ENCODE measurements at regions not wholly inside any gene's neighbourhood (a gene's known extent, or its start where the extent isn't known, plus 50 kb on each side); places are given as distances from the start of the nearest gene placed in this dataset.
"Not testable (repeated sequence)": the region's sequence is repeated elsewhere in the genome, so short reads cannot be mapped to it uniquely, and the experiment has no call there.

DNA sequence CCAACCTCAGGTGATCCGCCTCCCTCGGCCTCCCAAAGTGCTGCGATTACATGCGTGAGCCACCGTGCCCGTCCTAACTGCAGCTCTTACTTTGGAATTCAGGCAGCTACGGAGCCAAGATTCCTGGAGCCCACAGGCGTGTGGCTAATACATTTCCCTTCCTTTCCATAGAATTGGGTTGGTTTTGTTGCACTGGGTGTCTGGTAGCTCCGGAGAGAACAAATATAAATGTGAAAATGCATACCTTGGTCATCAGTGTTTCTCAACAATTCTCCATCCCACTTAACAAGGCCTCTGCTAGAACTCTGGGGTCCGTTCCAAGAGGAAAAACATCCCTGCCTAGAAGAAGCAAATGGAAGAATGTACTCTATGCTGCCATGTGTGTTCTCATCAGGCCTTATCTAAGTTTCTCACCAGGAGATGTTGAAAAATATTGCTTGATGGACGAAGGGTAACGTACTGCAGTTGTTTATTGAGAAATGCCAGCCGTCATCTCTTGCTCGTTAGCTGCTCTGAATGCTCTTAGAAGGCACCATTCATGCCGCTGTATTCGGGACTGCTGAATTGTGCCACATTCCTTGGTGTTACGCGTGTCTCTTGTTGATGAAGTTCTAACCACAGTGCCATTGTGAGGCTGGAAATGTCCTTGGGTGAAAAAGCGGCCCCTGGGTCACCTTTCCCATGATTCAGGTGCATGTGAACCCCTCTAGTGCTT, 50.5 kb upstream of the CD99 start:
- Mint-ChIP-seq H3K9me3 (ENCODE audit: low read depth) (no peaks in the 10 kb centered on the region), H3K4me1 (ENCODE audit: low read depth) (peaks cover 3% of the 10 kb centered on the region), H3K4me3 (no peak overlapping the region), H3K27ac (no peak overlapping the region), H3K27me3 (no peaks in the 10 kb centered on the region), H3K36me3 (peaks cover 32% of the 10 kb centered on the region)

GRCh38 chrX:2638279-2638678, 52.8 kb upstream of the CD99 start:
- Mint-ChIP-seq H3K4me3 (no peak overlapping the region), H3K36me3 (peaks cover 33% of the 10 kb centered on the region), H3K27ac (no peak overlapping the region), H3K4me1 (ENCODE audit: low read depth) (peaks cover 3% of the 10 kb centered on the region), H3K9me3 (ENCODE audit: low read depth) (no peaks in the 10 kb centered on the region), H3K27me3 (no peaks in the 10 kb centered on the region)

- peaks cover 18% of the 10 kb centered on the region for H3K4me1 Mint-ChIP-seq (ENCODE audit: low read depth)
- no peaks in the 10 kb centered on the region for H3K27me3 Mint-ChIP-seq
- peaks cover 14% of the 10 kb centered on the region for H3K9me3 Mint-ChIP-seq (ENCODE audit: low read depth)
- H3K27ac Mint-ChIP-seq = no peak overlapping the region
- no peak overlapping the region for H3K4me3 Mint-ChIP-seq
- peaks cover 45% of the 10 kb centered on the region for H3K36me3 Mint-ChIP-seq
These were observed 55.8 kb upstream of the CD99 start for GRCh38 chrX:2635342-2635741.

DNA sequence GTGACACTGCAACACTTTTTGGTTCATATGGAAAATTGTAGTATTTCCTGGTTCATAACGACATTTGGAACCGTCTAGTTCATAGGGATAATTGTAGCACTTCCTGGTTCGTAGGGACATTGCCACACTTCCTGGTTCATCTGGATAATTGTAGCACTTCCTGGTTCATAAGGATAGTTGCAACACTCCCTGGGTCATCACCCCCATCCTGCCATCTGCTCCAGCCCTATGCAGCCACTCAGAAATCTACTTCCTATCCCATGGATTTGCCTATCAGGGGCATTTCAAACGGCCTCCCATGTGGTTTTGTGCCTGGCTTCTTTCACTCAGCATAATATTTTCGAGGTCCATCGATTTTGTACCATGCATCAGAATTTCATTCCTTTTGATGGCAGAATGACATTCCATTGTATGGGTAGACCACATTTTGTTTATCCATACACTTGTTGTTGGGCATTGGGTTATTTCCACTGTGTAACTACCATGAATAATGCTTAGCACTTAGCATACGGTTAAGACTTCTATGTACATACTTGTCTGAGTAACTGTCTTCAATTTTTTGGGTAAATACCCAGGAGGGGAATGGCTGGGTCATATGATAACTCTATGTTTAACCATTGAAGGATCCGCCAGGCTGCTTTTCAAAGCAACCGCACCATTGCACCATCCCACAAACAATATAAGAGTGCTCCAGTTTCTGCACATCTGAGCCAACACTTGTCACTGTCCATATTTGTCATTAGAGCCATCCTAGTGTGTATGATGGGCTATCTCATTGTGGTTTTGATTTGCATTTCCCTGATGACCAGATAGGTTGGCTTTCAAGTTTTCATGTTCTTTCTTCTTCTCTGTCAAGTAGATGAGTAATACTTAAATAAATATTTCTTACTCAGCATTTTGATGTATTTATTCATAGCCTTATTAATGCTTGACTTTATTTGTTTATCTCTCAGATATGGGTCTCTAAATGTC, 58.3 kb upstream of the CD99 start:
- Mint-ChIP-seq H3K27ac (no peak overlapping the region), H3K27me3 (no peaks in the 10 kb centered on the region), H3K36me3 (peaks cover 55% of the 10 kb centered on the region), H3K4me1 (ENCODE audit: low read depth) (peaks cover 36% of the 10 kb centered on the region), H3K9me3 (ENCODE audit: low read depth) (peaks cover 30% of the 10 kb centered on the region), H3K4me3 (peak overlapping the region; percentile 2)

DNA sequence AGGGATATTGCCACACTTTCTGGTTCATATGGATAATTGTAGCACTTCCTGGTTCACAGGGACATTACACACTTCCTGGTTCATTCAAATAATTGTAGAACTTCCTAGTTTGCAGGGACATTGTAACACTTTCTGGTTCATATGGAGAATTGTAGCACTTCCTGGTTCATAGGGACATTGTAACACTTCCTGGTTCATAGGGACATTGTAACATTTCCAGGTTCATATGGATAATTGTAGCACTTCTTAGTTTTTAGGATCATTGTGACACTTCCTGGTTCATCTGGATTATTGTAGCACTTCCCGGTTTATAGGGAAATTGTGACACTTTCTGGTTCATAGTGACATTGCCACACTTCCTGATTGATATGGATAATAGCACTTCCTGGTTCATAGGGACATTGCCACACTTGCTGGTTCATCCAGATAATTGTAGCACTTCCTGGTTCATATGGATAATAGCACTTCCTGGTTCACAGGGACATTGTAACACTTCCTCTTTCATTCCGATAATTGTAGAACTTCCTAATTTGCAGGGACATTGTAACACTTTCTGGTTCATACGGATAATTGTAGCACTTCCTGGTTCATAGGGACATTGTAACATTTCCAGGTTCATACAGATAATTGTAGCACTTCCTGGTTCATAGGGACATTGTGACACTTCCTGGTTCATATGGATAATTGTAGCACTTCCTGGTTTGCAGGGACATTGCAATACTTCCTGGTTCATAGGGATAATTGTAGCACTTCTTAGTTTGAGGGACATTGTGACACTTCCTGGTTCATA, 59.2 kb upstream of the CD99 start:
- Mint-ChIP-seq H3K27ac (peak overlapping the region; percentile 95), H3K4me3 (peak overlapping the region; percentile 76), H3K36me3 (peaks cover 55% of the 10 kb centered on the region), H3K27me3 (no peaks in the 10 kb centered on the region), H3K9me3 (ENCODE audit: low read depth) (peaks cover 30% of the 10 kb centered on the region), H3K4me1 (ENCODE audit: low read depth) (peaks cover 40% of the 10 kb centered on the region)

DNA sequence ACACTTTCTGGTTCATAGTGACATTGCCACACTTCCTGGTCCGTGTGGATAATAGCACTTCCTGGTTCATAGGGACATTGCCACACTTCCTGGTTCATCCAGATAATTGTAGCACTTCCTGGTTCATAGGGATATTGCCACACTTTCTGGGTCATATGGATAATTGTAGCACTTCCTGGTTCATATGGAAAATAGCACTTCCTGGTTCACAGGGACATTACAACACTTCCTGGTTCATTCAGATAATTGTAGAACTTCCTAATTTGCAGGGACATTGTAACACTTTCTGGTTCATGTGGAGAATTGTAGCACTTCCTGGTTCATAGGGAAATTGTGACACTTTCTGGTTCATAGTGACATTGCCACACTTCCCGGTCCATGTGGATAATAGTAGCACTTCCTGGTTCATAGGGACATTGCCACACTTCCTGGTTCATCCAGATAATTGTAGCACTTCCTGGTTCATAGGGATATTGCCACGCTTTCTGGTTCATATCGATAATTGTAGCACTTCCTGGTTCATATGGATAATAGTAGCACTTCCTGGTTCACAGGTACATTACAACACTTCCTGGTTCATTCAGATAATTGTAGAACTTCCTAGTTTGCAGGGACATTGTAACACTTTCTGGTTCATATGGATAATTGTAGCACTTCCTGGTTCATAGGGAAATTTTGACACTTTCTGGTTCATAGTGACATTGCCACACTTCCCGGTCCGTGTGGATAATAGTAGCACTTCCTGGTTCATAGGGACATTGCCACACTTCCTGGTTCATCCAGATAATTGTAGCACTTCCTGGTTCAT, 60.0 kb upstream of the CD99 start:
- Mint-ChIP-seq H3K9me3 (ENCODE audit: low read depth) (peaks cover 30% of the 10 kb centered on the region), H3K36me3 (peaks cover 58% of the 10 kb centered on the region), H3K4me1 (ENCODE audit: low read depth) (peaks cover 40% of the 10 kb centered on the region), H3K4me3 (peak overlapping the region; percentile 76), H3K27ac (peak overlapping the region; percentile 95)
- H3K27me3 Mint-ChIP-seq = not testable (repeated sequence)

GRCh38 chrX:2630008-2630934, 60.8 kb upstream of the CD99 start:
- Mint-ChIP-seq H3K4me3 (peak overlapping the region; percentile 76), H3K36me3 (peaks cover 58% of the 10 kb centered on the region), H3K9me3 (ENCODE audit: low read depth) (peaks cover 30% of the 10 kb centered on the region), H3K4me1 (ENCODE audit: low read depth) (peaks cover 40% of the 10 kb centered on the region), H3K27ac (peak overlapping the region; percentile 95)
- not testable (repeated sequence) for H3K27me3 Mint-ChIP-seq

GRCh38 chrX:2629316-2630007, 61.6 kb upstream of the CD99 start:
- H3K9me3 Mint-ChIP-seq (ENCODE audit: low read depth) = peaks cover 30% of the 10 kb centered on the region
- peak overlapping the region; percentile 76 for H3K4me3 Mint-ChIP-seq
- peaks cover 40% of the 10 kb centered on the region for H3K4me1 Mint-ChIP-seq (ENCODE audit: low read depth)
- no peaks in the 10 kb centered on the region for H3K27me3 Mint-ChIP-seq
- peak overlapping the region; percentile 95 for H3K27ac Mint-ChIP-seq
- H3K36me3 Mint-ChIP-seq = peaks cover 58% of the 10 kb centered on the region

DNA sequence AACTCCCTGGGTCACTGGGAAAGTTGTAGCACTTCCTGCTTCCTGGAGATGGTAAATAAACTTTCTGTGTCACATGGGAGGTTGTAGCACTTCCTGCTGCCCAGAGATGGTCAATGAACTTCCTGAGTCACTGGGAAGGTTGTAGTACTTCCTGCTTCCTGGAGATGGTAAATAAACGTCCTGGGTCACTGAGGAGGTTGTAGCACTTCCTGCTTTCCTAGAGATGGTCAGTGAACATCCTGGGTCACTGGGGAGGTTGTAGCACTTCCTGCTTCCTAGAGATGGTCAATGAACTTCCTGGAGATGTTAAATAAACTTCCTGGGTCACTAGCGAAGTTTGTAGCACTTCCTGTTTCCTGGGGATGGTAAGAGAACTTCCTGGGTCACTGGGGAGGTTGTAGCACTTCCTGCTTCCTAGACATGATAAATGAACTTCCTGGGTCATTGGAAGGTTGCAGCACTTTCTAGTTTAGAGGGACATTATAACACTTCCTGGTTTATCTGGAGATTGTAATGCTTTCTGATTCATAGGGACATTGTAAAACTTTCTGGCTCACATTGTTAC, 62.3 kb upstream of the CD99 start:
- Mint-ChIP-seq H3K27me3 (no peaks in the 10 kb centered on the region), H3K36me3 (peaks cover 55% of the 10 kb centered on the region), H3K27ac (peak overlapping the region; percentile 95), H3K4me1 (ENCODE audit: low read depth) (peaks cover 40% of the 10 kb centered on the region), H3K9me3 (ENCODE audit: low read depth) (peaks cover 30% of the 10 kb centered on the region), H3K4me3 (peak overlapping the region; percentile 76)

GRCh38 chrX:2627272-2627867, 63.7 kb upstream of the CD99 start:
- Mint-ChIP-seq H3K27ac (no peak overlapping the region), H3K4me1 (ENCODE audit: low read depth) (peaks cover 39% of the 10 kb centered on the region), H3K27me3 (no peaks in the 10 kb centered on the region), H3K4me3 (no peak overlapping the region), H3K9me3 (ENCODE audit: low read depth) (peaks cover 30% of the 10 kb centered on the region), H3K36me3 (peaks cover 62% of the 10 kb centered on the region)

GRCh38 chrX:2626750-2627149, 64.3 kb upstream of the CD99 start:
- no peak overlapping the region for H3K4me3 Mint-ChIP-seq
- H3K27me3 Mint-ChIP-seq = no peaks in the 10 kb centered on the region
- H3K36me3 Mint-ChIP-seq = peaks cover 57% of the 10 kb centered on the region
- H3K9me3 Mint-ChIP-seq (ENCODE audit: low read depth) = peaks cover 25% of the 10 kb centered on the region
- H3K4me1 Mint-ChIP-seq (ENCODE audit: low read depth) = peaks cover 34% of the 10 kb centered on the region
- no peak overlapping the region for H3K27ac Mint-ChIP-seq

DNA sequence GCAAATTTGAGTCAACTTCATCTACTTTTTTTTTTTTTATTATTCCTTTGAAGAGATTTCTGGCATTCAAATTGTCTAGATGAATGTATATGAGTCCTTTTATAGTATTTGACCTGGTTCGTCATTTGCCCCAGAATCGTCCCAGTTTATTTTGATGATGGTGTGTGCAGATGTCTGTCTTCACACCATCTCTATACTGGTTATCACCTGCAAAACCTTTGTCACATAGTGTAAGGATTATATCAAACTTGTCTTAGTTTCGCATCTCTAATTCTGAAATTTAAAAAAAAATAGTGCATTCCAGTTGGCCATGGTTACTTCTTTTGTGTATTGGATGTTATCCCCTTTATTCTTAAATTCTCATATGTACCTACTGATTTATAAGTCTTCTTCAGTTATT, 70.5 kb upstream of the CD99 start:
- Mint-ChIP-seq H3K36me3 (peaks cover 35% of the 10 kb centered on the region), H3K27me3 (no peaks in the 10 kb centered on the region), H3K4me3 (no peak overlapping the region), H3K9me3 (ENCODE audit: low read depth) (no peaks in the 10 kb centered on the region), H3K4me1 (ENCODE audit: low read depth) (peaks cover 2% of the 10 kb centered on the region), H3K27ac (no peak overlapping the region)
